Frontal cortex (tissue), 3 donors: ENCODE measurements at regions not wholly inside any gene's neighbourhood (a gene's known extent, or its start where the extent isn't known, plus 50 kb on each side); places are given as distances from the start of the nearest gene placed in this dataset.
"Not testable (repeated sequence)": the region's sequence is repeated elsewhere in the genome, so short reads cannot be mapped to it uniquely, and the experiment has no call there.

Experiments used
- DNase-seq, 2 donors: peaks; one replicate each; pipeline ENCODE4 v3.0.0; 2012; ENCODE audit warnings: low spot score in 2 of 2
- FAIRE-seq: peaks from 2 replicates; lab custom pipeline; 2012; peaks lifted over from hg19 to GRCh38; lab: Jason Lieb, UNC
- donor health status: control.
- donor health status: control.
- donor health status: control.

DNA sequence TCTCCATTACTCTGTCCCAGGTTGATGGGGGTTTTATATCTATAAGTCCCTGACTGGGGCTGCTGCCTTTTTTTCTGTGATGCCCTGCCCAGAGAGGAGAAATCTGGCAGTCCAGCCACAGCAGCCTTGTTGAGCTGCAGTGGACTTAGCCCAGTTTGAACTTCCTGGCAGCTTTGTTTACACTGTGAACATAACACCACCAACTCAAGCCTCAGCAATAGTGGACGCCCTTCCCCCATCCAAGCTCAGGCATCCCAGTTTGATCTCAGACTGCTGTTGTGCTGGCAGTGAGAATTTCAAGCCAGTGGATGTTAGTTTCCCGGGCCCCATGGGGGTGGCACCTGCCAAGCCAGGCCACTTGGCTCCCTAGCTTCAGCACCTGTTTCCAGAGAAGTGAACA is 298.5 kb upstream of the KDM5D start:
- DNase-seq (no peak), FAIRE-seq (no peak)

DNA sequence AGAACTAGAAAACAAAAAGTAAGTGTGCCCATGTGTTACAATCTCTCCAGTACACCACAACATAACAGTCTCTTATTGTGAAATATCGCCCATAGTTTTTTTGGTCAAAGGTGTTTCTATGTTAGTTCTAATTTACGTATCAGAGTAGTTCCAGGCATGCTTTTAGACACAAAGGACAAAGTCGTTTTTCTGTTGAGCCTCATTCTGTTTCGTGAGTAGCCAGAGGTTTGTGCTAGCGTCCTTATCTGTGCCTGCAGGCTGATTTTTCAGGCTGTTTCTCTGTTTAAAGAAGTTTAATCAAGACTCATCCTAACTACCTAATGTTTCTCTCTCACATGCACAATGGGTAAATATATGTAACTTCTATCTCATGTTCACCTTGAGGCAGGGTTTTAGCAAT is 281.1 kb upstream of the KDM5D start:
- DNase-seq: no peak
- no peak for FAIRE-seq

DNA sequence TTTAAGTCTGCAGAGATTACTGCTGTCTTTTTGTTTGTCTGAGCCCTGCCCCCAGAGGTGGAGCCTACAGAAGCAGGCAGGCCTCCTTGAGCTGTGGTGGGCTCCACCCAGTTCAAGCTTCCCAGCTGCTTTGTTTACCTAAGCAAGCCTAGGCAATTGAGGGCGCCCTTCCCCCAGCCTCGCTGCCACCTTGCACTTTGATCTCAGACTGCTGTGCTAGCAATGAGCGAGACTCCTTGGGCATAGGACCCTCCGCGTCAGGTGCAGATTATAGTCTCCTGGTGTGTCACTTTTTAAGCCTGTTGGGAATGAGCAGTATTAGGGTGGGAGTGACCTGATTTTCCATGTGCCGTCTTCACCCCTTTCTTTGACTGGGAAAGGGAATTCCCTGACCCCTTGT is 248.9 kb upstream of the KDM5D start:
- not testable (repeated sequence) for DNase-seq, FAIRE-seq

DNA sequence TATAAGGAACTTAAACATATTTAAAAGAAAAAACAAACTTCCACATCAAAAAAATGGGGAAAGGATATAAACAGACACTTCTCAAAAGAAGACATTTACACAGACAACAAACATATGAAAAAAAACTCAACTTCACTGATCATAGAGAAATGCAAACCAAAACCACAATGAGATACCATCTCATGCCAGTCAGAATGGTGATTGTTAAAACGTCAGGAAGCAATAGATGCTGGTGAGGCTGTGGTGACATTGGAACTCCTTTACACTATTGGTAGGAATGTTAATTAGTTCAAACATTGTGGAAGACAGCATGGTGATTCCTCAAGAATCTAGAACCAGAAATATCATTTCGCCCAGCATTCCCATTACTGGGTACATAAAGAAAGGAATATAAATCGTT is 228.5 kb upstream of the KDM5D start:
- no peak for FAIRE-seq
- DNase-seq: no peak

DNA sequence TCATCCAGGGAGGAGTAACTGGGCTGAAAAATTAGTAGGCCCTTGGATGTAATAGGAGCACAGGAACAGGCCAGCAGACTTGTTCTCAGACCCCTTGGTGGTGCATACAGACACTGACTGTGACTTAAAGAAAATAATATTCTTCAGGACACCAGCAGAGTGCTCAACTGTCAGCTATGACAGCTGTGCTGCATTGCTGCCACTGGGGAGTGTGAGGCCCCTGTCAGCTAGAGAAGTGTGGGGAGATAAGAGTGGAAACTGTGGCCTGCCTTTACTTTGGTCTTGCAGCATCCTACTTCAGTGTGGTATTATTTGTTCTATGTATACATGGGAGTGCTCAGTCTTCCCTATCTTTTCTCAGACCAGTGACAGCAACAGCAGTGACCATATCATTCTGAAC is 203.2 kb upstream of the KDM5D start:
- FAIRE-seq (no peak), DNase-seq (no peak)

DNA sequence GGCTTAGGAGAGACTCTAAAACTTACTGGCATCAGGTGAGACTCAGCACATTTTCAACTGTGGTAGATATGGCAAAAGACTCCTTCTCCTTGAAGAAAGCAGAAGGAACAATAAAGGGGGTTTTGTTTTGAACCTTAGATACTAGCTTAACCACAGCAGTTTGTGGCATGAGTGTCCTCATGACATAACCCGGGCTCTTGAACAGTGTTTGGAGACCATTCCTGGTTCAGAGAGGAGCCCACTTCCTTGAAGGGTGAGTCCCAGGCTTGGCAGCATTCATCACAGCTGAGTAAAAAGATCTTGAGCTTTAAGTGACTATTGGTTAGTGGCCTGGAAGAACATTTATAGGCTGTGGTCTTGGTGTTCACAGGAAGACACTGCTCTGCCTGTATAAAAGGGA is 154.5 kb upstream of the KDM5D start:
- FAIRE-seq: no peak
- DNase-seq: no peak

DNA sequence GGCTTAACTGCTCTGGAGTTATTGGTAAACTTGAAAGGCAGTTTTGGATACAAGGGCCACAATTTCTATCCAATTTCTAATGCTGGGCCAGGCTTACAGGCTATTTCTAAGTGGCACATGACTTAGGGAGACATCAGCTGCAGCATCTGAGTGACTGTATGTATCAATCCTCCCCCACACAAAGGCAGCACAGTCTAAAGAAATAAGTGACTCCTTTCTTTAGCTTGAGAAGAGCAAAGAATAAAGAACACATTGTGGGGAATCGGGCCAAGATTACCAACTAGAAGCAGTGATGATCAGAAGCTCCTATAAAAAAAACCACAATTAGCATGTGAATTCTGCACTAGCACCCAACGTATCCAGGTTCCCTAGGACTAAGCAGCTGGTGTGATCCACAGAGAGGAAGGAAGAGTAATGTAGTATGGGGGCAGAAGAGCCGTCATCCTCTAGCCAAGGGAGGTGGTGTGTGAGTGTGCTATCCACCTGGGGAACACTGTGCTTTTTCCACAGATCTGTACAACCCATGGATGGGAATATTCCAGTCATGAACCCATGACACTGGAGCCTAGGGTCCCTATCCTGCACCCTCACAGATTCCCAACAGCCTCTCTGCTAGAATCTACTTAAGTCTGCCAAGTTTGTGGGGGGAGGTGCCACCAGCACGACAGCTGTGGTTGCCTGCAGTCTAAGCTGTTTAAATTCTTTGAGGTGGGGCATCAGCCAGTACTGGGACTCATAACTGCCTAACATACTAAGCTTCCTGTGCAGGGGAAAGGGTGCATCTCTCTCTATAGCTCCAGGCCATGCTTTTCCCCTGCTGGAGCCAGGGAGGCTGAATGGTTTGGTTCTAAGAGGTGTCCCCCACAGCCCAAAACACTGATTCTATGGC is 147.8 kb upstream of the KDM5D start:
- no peak for FAIRE-seq
- DNase-seq: peak in 1 of 2 donors; percentile 2

DNA sequence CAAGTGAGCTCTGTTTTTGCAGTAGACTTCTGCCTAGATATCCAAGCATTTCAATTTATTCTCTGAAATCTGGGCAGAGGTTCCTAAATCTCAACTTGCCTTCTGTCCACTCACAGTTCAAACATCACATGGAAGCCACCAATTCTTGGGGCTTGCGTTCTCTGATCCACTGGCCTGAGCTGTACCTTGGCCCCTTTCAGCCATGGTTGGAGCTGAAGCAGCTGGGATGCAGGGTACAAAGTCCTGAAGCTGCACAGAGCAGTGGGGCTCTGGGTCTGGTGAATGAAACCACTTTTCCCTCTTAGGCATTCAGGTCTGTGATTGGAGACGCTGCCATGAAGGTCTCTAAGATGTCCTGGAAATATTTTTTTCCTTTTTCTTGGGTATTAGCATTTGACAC is 137.6 kb upstream of the KDM5D start:
- FAIRE-seq (no peak), DNase-seq (no peak)

DNA sequence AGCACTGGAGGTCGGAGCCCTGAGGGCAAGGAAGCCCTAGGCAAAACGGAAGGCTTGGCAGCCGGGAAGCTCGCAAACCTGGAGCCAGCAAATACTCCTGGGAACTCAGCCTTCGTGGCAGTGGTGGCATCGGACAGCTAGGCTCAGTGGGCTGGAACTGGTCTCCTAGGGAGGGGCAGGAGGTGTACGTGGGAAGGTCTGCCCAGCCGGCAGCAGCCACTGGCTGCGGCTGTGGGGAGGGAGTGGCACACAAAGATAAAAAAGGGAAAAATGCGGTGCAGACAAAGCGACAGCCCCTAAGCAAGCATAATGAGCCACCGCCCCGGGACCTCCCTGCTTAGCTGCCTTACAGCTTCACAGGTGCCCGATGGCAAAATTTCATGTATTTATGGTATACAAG is 125.2 kb upstream of the KDM5D start:
- DNase-seq (no peak), FAIRE-seq (no peak)

DNA sequence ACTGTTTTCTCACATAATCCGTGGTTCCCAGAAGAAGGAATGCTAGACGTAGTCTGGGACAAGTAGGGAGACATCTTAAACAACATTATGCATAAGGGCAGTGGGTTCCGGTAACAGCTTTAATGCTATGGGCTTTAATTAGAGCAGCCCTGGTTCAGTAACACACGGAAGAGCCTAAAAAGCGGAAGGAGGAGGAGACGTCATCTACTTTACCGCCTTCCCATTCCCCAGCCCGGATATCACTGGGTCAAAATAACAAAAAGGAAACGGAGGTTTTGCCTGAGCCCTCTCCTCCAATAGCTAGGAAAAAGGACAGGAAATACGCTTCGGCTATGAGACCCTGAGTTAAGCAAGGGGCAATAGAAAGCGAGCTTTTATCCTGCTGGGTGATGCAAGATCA is 124.8 kb upstream of the KDM5D start:
- DNase-seq: no peak
- no peak for FAIRE-seq

DNA sequence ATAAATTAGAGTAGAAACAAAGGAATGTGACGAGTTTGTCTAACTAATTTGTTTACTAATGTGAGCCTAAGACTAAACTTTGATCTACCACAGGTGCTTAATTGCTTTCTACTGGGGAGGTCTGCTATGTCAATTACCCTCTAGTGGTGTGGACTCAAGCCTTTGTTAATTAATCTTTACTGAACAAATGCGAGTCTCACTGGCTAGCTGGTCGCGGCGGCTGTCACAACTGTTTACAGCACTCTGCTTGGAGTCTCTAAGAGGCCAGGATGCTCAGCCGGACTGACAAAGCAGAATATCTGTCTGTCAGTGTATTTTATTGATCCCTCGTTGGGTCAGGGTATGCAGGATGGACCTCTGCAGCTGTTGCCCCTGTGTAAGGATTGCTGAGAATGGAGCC is 124.1 kb upstream of the KDM5D start:
- no peak for DNase-seq
- FAIRE-seq: no peak

DNA sequence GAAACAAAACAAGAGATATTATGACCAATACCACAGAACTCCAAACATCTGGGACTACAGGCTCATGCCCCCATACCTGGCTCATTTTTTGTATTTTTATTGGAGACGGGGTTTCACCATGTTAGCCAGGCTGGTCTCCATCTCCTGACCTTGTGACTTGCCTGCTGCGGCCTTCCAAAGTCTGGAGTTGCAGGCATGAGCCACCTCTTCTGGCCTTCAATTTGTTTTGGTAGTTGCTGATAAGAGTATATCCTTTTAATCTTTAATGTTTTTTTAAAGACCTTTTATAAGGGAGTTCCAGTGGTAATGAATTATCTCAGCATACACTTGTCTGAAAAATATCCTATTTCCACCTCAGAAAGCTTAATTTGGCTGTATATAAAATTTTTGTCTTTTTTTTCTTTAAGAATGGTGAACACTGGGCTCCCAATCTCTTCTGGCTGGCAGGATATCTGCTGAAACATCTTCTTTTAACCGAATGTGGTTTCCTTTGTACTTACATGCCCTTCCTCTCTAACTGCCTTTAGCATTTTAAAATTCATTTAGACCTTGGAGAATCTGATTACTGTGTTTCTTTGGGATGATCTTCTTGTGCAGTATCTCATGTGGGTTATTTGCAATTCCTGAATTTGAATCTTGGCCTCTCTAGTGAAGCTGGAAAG is 112.1 kb upstream of the KDM5D start:
- DNase-seq: no peak
- no peak for FAIRE-seq

DNA sequence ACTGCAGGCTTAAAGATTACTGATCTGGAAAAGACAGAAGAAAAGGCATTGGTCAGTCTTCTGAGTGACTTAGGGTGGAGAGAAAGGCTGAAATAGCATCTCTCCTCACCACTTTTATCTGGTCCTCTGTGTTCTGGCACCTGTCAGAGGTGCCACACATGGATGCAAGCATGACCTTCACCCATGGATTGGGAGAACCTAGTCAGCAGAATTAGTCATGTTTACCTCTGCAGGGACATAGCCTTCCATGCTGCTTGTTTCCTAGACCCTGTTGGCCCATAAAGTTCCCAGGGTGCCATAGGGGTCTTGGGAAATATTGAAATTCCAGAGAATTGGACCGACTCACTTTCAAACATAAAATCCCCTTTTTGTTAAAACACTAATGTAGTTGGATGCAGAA is 98.4 kb upstream of the KDM5D start:
- FAIRE-seq (no peak), DNase-seq (no peak)

DNA sequence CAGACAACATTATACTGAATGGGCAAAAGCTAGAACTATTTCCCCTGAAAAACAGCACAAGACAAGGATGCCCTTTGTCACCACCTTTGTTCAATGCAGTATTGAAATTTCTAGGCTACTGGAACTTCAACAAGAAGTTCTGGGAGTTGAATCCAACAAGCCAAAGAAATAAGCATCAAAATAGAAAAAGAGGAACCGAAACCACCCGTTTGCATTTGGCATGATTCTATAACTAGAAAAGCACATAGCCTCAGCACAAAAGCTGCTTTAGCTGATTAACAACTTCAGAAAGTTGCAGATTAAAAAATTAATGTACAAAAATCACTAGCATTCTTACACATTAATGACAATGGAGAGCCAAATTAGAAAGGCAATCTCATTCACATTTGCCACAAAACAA is 79.6 kb upstream of the KDM5D start:
- DNase-seq: no peak
- no peak for FAIRE-seq

DNA sequence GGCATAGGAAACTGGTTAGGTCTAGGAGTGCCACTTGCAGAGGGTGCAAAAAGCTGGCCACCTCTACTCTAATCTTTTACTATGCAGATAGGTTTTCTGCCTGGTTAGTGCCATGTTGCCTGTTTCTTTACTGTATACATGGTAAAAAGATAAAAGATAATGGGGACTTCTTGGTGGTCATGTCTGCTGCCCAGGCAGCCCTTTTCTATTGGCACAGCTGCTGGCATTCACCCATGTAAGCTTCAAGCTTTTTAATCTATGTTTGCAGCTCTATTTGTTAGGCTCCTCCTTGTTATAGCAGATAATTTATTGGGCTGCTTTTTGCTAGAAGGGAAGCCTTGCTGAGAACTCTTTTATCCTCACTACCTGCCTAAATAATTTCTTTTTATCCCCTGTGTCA is 74.0 kb upstream of the KDM5D start:
- FAIRE-seq (no peak), DNase-seq (no peak)

DNA sequence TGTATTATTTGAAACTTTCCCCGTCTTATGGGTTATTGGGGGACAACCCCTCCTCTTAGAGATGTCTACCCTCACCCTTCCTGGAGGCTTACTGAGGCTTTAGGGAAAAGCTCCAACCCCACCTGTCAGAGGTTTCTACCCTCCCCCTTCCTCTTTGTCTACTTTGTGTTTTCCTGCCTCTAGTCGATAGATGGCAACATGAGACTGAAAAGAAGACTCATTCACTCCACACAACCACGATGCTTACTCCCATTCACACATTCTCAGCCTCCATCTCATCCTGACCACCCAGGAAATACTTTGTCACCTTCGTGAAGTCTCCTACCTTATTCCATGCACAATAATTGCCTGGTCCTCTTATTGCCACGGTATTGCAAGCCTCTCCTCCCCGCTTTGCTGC is 72.4 kb upstream of the KDM5D start:
- FAIRE-seq (no peak), DNase-seq (peak in 1 of 2 donors; percentile 1)

DNA sequence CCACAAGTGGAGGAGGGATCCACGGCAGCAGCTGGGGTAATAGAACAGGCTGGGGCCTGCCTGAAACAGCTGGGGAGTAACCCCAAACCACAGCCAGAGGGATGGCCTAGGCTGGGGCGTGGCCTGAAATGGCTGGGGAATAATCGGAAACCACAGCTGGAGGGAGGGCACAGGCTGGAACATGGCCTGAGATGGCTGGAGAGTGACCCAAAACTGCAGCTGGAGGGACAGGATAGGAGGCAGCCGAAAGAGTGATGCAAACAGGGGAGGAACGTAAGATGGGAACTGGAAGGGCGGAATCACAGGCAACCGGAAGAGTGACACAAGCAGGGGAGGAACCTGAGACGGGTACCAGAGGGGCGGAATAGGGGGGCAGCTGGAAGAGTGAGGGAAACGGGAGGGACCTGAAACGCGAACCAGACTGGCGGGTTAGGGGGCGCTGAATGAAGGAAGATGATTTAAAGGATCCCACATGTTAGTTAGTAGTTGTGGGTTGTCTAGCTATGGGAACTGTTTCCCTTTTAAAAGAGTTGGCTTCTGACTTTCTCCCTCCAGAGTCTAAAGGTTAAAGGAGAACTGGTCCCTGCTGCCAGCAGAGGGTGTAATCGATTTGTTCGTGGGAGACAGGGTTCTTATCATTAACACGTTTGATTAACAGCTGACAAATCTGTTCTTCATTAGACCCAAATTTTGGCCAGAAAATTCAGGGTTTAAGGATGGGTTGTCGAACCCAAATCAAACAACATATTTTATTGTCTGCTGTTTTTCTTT is 71.7 kb upstream of the KDM5D start:
- DNase-seq (no peak), FAIRE-seq (no peak)
